Vagina (tissue), 2 donors: ENCODE measurements at regions not wholly inside any gene's neighbourhood (a gene's known extent, or its start where the extent isn't known, plus 50 kb on each side); places are given as distances from the start of the nearest gene placed in this dataset.

Source experiments
- DNase-seq, 2 donors: peaks; one replicate each; pipeline ENCODE4 v3.0.0-alpha.2; 2017; ENCODE audit errors: extremely low spot score in 2 of 2
- H3K27ac ChIP-seq: fragments of 200-600 bp; sonication (generic); one replicate; pipeline ENCODE4 v1.5.1; 2019
- H3K27me3 ChIP-seq: fragments of 200-600 bp; sonication (generic); one replicate; pipeline ENCODE4 v1.5.1; 2019
- H3K36me3 ChIP-seq, 2 donors: fragments of 200-600 bp; sonication (generic); one replicate each; pipeline ENCODE4 v1.5.1; 2017 to 2019
- H3K4me1 ChIP-seq: fragments of 200-600 bp; sonication (generic); one replicate; pipeline ENCODE4 v1.5.1; 2019
- H3K4me3 ChIP-seq, 2 donors: fragments of 200-600 bp; sonication (generic); 1 replicate in 1 of 2; 2 replicates in 1 of 2; pipeline ENCODE4 v1.5.1; 2016 to 2019
- H3K9me3 ChIP-seq: fragments of 200-600 bp; sonication (generic); one replicate; pipeline ENCODE4 v1.5.1; 2019
- CTCF ChIP-seq, 3 experiments: fragments of 450-650 bp in 2 of 3; fragments of 200-600 bp in 1 of 3; sonication (generic) in 1 of 3; IDR thresholded peaks; one replicate each; pipeline ENCODE4 v1.5.1; 2017 to 2019; ENCODE audit warnings: antibody characterized with exemption in 3 of 3, mild to moderate bottlenecking in 2 of 3, moderate library complexity in 2 of 3
- POLR2A ChIP-seq, 2 donors: fragments of 450-650 bp; IDR thresholded peaks; one replicate each; pipeline ENCODE4 v1.6.1; 2017; ENCODE audit warnings: antibody characterized with exemption in 2 of 2, mild to moderate bottlenecking in 2 of 2, moderate library complexity in 2 of 2
- POLR2AphosphoS5 ChIP-seq, 2 donors: sonication (generic); formaldehyde crosslinking; IDR thresholded peaks; one replicate each; pipeline ENCODE4 v1.9.0; 2017; ENCODE audit warnings: antibody characterized with exemption in 2 of 2, mild to moderate bottlenecking in 2 of 2, low read depth in 1 of 2; ENCODE audit not compliant: insufficient read depth in 1 of 2
- intact Hi-C: fragments of 100-400 bp; cut with DNase I; formaldehyde crosslinking; loops from one replicate; pipeline ENCODE4 v1.15.1; 2023

DNA sequence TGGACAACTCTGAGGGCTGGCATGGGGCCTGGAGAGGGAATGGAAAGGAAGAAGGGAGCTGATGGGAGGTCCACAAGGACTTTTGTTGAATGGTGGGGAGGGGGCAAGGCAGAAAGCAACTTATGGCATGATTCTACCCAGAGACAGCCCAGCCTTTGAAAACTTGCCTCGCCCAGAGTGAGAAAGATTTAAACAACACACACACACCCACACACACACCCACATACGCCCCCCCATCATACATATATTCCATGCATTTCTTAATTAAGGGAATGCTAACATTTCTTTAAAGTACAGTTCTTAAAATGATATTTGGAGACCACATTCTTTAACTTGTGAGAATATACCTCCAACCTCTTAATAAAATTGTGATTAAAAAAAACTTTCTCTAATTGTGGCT is 115.4 kb upstream of the F3 start:
- peaks cover 5% of the 10 kb centered on the region for H3K4me1 ChIP-seq
- intact Hi-C loops = no loop called here
- no peak overlapping the region for H3K4me3 ChIP-seq
- no peaks in the 10 kb centered on the region for H3K36me3 ChIP-seq
- no peak for DNase-seq
- no peaks in the 10 kb centered on the region for H3K9me3 ChIP-seq
- no peak for TF ChIP-seq POLR2A (IDR thresholded peaks at IDR 0.05)
- TF ChIP-seq CTCF (IDR thresholded peaks at IDR 0.05) = no peak
- TF ChIP-seq POLR2AphosphoS5 (IDR thresholded peaks at IDR 0.05; ENCODE audit: insufficient read depth in 1 of 2, low read depth in 1 of 2) = no peak
- H3K27ac ChIP-seq = no peak overlapping the region
- H3K27me3 ChIP-seq = no peaks in the 10 kb centered on the region

GRCh38 chr1:94654919-94655318 is 113.4 kb upstream of the F3 start:
- Histone ChIP-seq H3K4me1 (peaks cover 5% of the 10 kb centered on the region), H3K4me3 (no peak overlapping the region), H3K27ac (no peak overlapping the region), H3K27me3 (no peaks in the 10 kb centered on the region), H3K9me3 (no peaks in the 10 kb centered on the region), H3K36me3 (no peaks in the 10 kb centered on the region)
- intact Hi-C loops = no loop called here
- no peak for TF ChIP-seq CTCF (IDR thresholded peaks at IDR 0.05)
- TF ChIP-seq POLR2AphosphoS5 (IDR thresholded peaks at IDR 0.05; ENCODE audit: insufficient read depth in 1 of 2, low read depth in 1 of 2) = no peak
- TF ChIP-seq POLR2A (IDR thresholded peaks at IDR 0.05) = no peak
- DNase-seq = no peak

GRCh38 chr1:94654459-94654858 is 112.9 kb upstream of the F3 start:
- no peak for DNase-seq
- Histone ChIP-seq H3K27ac (no peak overlapping the region), H3K9me3 (no peaks in the 10 kb centered on the region), H3K4me1 (peaks cover 5% of the 10 kb centered on the region), H3K4me3 (no peak overlapping the region), H3K27me3 (no peaks in the 10 kb centered on the region), H3K36me3 (no peaks in the 10 kb centered on the region)
- TF ChIP-seq CTCF (IDR thresholded peaks at IDR 0.05) (no peak), POLR2AphosphoS5 (IDR thresholded peaks at IDR 0.05; ENCODE audit: insufficient read depth in 1 of 2, low read depth in 1 of 2) (no peak), POLR2A (IDR thresholded peaks at IDR 0.05) (no peak)
- intact Hi-C loops = no loop called here

DNA sequence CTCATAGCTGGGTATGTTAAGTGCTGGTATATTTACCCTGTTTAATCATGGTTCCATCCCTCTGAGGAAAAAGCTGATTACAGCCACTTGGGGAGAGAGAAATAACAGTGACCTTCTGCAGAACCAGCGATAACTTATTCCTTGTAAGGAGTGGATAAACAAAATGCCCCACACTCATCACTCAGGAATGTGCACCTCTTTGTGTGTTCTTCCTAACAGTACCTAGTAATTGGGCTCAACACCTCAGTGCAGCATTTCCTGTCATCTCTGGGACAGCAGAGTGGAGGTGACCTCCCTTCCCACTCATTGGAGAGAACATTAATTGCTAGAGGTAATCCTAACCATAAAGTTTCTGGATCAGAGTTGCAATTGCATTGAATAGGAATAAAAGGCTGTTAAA is 112.5 kb upstream of the F3 start:
- intact Hi-C loops = no loop called here
- Histone ChIP-seq H3K4me3 (no peak overlapping the region), H3K36me3 (no peaks in the 10 kb centered on the region), H3K27ac (no peak overlapping the region), H3K9me3 (no peaks in the 10 kb centered on the region), H3K4me1 (peaks cover 6% of the 10 kb centered on the region), H3K27me3 (no peaks in the 10 kb centered on the region)
- DNase-seq = no peak
- TF ChIP-seq POLR2A (IDR thresholded peaks at IDR 0.05) = no peak
- no peak for TF ChIP-seq CTCF (IDR thresholded peaks at IDR 0.05)
- TF ChIP-seq POLR2AphosphoS5 (IDR thresholded peaks at IDR 0.05; ENCODE audit: insufficient read depth in 1 of 2, low read depth in 1 of 2) = no peak

- Histone ChIP-seq H3K4me1 (peaks cover 12% of the 10 kb centered on the region), H3K9me3 (no peaks in the 10 kb centered on the region), H3K4me3 (no peak overlapping the region), H3K36me3 (no peaks in the 10 kb centered on the region), H3K27me3 (no peaks in the 10 kb centered on the region), H3K27ac (no peak overlapping the region)
- intact Hi-C loops = no loop called here
- TF ChIP-seq POLR2A (IDR thresholded peaks at IDR 0.05) (no peak), CTCF (IDR thresholded peaks at IDR 0.05) (no peak), POLR2AphosphoS5 (IDR thresholded peaks at IDR 0.05; ENCODE audit: insufficient read depth in 1 of 2, low read depth in 1 of 2) (no peak)
- DNase-seq = no peak
Observed at GRCh38 chr1:94653454-94653853, 111.9 kb upstream of the F3 start.
